Esophagus squamous epithelium (tissue), 4 donors: ENCODE measurements at regions not wholly inside any gene's neighbourhood (a gene's known extent, or its start where the extent isn't known, plus 50 kb on each side); places are given as distances from the start of the nearest gene placed in this dataset.
"Not testable (repeated sequence)": the region's sequence is repeated elsewhere in the genome, so short reads cannot be mapped to it uniquely, and the experiment has no call there.

Experiments used
- CTCF ChIP-seq, 6 experiments: fragments of 450-650 bp in 4 of 6; fragments of 200-600 bp in 2 of 6; sonication (generic) in 2 of 6; IDR thresholded peaks; one replicate each; pipeline ENCODE4 v1.5.1; 2016 to 2019; ENCODE audit warnings: antibody characterized with exemption in 6 of 6, mild to moderate bottlenecking in 4 of 6, moderate library complexity in 4 of 6
- POLR2A ChIP-seq, 4 donors: fragments of 450-650 bp; IDR thresholded peaks; one replicate each; pipeline ENCODE4 v1.6.1; 2017; ENCODE audit warnings: antibody characterized with exemption in 4 of 4, mild to moderate bottlenecking in 4 of 4, moderate library complexity in 3 of 4

- TF ChIP-seq CTCF, POLR2A (IDR thresholded peaks at IDR 0.05): not testable (repeated sequence)
Observed at GRCh38 chrX:42833550-42833940, 55.6 kb upstream of the PPP1R2C start.
